ENCODE measurements at regions not wholly inside any gene's neighbourhood (a gene's known extent, or its start where the extent isn't known, plus 50 kb on each side); places are given as distances from the start of the nearest gene placed in this dataset.

- TF ChIP-seq CTCF (IDR thresholded peaks at IDR 0.05) (no peak), EP300 (IDR thresholded peaks at IDR 0.05; ENCODE audit: low read depth) (no peak), POLR2A (IDR thresholded peaks at IDR 0.05) (no peak)
Measured at GRCh38 chrX:39625810-39626209, 471.9 kb downstream of the BCOR start.

Data from transverse colon (tissue), 3 donors.